Lower leg skin (tissue), 4 donors: ENCODE measurements at regions not wholly inside any gene's neighbourhood (a gene's known extent, or its start where the extent isn't known, plus 50 kb on each side); places are given as distances from the start of the nearest gene placed in this dataset.

Source experiments
- DNase-seq, 2 donors: peaks; one replicate each; pipeline ENCODE4 v3.0.0-alpha.2; 2019; ENCODE audit warnings: low spot score in 2 of 2
- H3K4me3 ChIP-seq: fragments of 200-600 bp; sonication (generic); 2 replicates; pipeline ENCODE4 v1.5.1; 2017; ENCODE audit warnings: mild to moderate bottlenecking, low read depth; ENCODE audit not compliant: poor library complexity, severe bottlenecking
- POLR2A ChIP-seq, 2 donors: fragments of 450-650 bp; IDR thresholded peaks; one replicate each; pipeline ENCODE4 v1.6.1; 2016 to 2017; ENCODE audit warnings: antibody characterized with exemption in 2 of 2, mild to moderate bottlenecking in 1 of 2, moderate library complexity in 1 of 2
- WGBS, 2 donors: methylation state at CpG; one replicate each; pipeline ENCODE4 v1.1.5; 2018; 5-methylcytosine and 5-hydroxymethylcytosine counted together
- intact Hi-C: fragments of 100-400 bp; cut with DNase I; formaldehyde crosslinking; loops from one replicate; pipeline ENCODE4 v1.15.0; 2023; ENCODE audit warnings: low total_unique reads
- TF ChIP-seq, protein P1 (sequence below), 3 donors: fragments of 450-650 bp; IDR thresholded peaks; one replicate each; pipeline ENCODE4 v1.5.1; 2016; ENCODE audit warnings: antibody characterized with exemption in 3 of 3, mild to moderate bottlenecking in 3 of 3, moderate library complexity in 2 of 3

DNA sequence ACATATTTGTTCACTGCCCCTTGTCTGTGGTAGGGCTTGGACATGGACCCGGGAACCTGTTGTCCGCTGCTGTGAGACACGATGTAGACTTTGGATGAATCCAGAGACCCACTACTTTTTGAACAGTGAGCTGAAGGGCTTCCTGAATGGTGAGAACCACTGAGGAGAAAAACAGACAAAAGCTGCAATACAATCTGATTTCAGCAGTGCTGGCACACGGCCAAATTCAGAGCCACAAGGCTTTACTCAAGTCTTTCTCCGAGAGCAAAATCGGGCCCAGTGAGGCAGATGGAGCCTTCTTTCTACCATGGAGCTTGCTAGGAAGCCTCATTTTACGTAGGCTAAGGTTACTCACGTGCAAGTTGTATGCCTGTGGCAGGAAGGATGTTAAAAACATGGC, 197.6 kb downstream of the SIPA1L2 start:
- WGBS, 2 donors = 79 to 80% methylated on average over 8 of the region's 8 CpGs
- H3K4me3 ChIP-seq = no peak overlapping the region
- TF ChIP-seq, protein P1, sequence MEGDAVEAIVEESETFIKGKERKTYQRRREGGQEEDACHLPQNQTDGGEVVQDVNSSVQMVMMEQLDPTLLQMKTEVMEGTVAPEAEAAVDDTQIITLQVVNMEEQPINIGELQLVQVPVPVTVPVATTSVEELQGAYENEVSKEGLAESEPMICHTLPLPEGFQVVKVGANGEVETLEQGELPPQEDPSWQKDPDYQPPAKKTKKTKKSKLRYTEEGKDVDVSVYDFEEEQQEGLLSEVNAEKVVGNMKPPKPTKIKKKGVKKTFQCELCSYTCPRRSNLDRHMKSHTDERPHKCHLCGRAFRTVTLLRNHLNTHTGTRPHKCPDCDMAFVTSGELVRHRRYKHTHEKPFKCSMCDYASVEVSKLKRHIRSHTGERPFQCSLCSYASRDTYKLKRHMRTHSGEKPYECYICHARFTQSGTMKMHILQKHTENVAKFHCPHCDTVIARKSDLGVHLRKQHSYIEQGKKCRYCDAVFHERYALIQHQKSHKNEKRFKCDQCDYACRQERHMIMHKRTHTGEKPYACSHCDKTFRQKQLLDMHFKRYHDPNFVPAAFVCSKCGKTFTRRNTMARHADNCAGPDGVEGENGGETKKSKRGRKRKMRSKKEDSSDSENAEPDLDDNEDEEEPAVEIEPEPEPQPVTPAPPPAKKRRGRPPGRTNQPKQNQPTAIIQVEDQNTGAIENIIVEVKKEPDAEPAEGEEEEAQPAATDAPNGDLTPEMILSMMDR (IDR thresholded peaks at IDR 0.05) = no peak
- TF ChIP-seq POLR2A (IDR thresholded peaks at IDR 0.05) = no peak
- intact Hi-C loops = no loop called here
- DNase-seq = no peak

- intact Hi-C loops = no loop called here
- TF ChIP-seq, protein P1 (IDR thresholded peaks at IDR 0.05) = no peak
- TF ChIP-seq POLR2A (IDR thresholded peaks at IDR 0.05) = no peak
- no peak overlapping the region for H3K4me3 ChIP-seq
- no peak for DNase-seq
- 87% methylated on average over 4 of the region's 4 CpGs for WGBS, 2 donors
These were observed 198.2 kb downstream of the SIPA1L2 start for GRCh38 chr1:232431748-232432147.

DNA sequence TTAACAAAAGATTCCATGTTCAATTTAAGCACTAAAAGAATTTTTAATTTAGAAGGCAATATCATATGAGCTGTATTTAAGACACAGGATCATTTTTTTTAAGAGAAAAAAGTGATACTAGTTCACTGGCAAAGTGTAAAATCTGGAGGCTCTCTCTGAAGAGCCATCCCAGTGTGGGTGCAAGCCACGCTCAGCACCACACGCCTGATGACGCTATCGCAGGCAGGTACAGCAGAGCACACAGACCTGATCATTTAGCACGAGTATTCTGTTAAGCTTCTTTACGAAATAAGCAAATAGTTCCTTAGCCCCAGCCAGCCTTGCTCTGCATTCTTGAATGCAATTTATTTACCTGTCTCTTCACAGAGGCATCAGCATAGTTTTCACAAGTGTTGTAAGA, 198.6 kb downstream of the SIPA1L2 start:
- intact Hi-C loops = no loop called here
- TF ChIP-seq, protein P1 (IDR thresholded peaks at IDR 0.05) = no peak
- no peak for TF ChIP-seq POLR2A (IDR thresholded peaks at IDR 0.05)
- no peak overlapping the region for H3K4me3 ChIP-seq
- WGBS, 2 donors = 92 to 96% methylated on average over 6 of the region's 6 CpGs
- no peak for DNase-seq

- DNase-seq = no peak
- no peak overlapping the region for H3K4me3 ChIP-seq
- intact Hi-C loops = no loop called here
- TF ChIP-seq POLR2A (IDR thresholded peaks at IDR 0.05) = no peak
- TF ChIP-seq, protein P1 (IDR thresholded peaks at IDR 0.05) = no peak
- WGBS, 2 donors = 97 to 98% methylated on average over 6 of the region's 6 CpGs
These were observed 199.5 kb downstream of the SIPA1L2 start for GRCh38 chr1:232430467-232430866.

- intact Hi-C loops = no loop called here
- WGBS, 2 donors = 76 to 80% methylated on average over 13 of the region's 13 CpGs
- no peak for DNase-seq
- no peak for TF ChIP-seq POLR2A (IDR thresholded peaks at IDR 0.05)
- TF ChIP-seq, protein P1 (IDR thresholded peaks at IDR 0.05) = no peak
- no peak overlapping the region for H3K4me3 ChIP-seq
These were observed 201.0 kb downstream of the SIPA1L2 start for GRCh38 chr1:232428786-232429530.
